NCI-H2227 treated with DMSO at 0.1 percent for 48 hours (cell line): ENCODE measurements at regions not wholly inside any gene's neighbourhood (a gene's known extent, or its start where the extent isn't known, plus 50 kb on each side); places are given as distances from the start of the nearest gene placed in this dataset.
"Not testable (repeated sequence)": the region's sequence is repeated elsewhere in the genome, so short reads cannot be mapped to it uniquely, and the experiment has no call there.

ENCODE experiments used
- DNase-seq: peaks from one replicate; lab custom pipeline; 2025; lab: John Stamatoyannopoulos, UW

- DNase-seq, result no peak
Observed at GRCh38 chr11:109680127-109680526, 258.1 kb downstream of the C11orf87 start.

GRCh38 chr11:109682788-109683187 lies 260.8 kb downstream of the C11orf87 start:
- DNase-seq, result not testable (repeated sequence)

- DNase-seq, result no peak
Observed at GRCh38 chr11:109695696-109696095, 273.7 kb downstream of the C11orf87 start.

- DNase-seq, result no peak
Observed at GRCh38 chr11:109696191-109696897, 274.4 kb downstream of the C11orf87 start.

GRCh38 chr11:109697140-109697843 lies 275.3 kb downstream of the C11orf87 start:
- DNase-seq, result no peak

GRCh38 chr11:109698237-109698636 lies 276.2 kb downstream of the C11orf87 start:
- DNase-seq, result no peak

- DNase-seq, result no peak
Observed at GRCh38 chr11:109704432-109704831, 282.4 kb downstream of the C11orf87 start.

- DNase-seq, result no peak
Observed at GRCh38 chr11:109706945-109707344, 285.0 kb downstream of the C11orf87 start.

- no peak for DNase-seq
Observed at GRCh38 chr11:109707411-109707810, 285.4 kb downstream of the C11orf87 start.

GRCh38 chr11:109708184-109708583 lies 286.2 kb downstream of the C11orf87 start:
- DNase-seq, result no peak

- DNase-seq, result not testable (repeated sequence)
Observed at GRCh38 chr11:109714444-109714843, 292.5 kb downstream of the C11orf87 start.

GRCh38 chr11:109715424-109715823 lies 293.4 kb downstream of the C11orf87 start:
- DNase-seq, result not testable (repeated sequence)

GRCh38 chr11:109726061-109726460 lies 304.1 kb downstream of the C11orf87 start:
- DNase-seq, result no peak

GRCh38 chr11:109728056-109728455 lies 306.1 kb downstream of the C11orf87 start:
- DNase-seq, result no peak

GRCh38 chr11:109729761-109730160 lies 307.8 kb downstream of the C11orf87 start:
- DNase-seq, result no peak

GRCh38 chr11:109730669-109731068 lies 308.7 kb downstream of the C11orf87 start:
- no peak for DNase-seq

- DNase-seq, result no peak
Observed at GRCh38 chr11:109731451-109731850, 309.5 kb downstream of the C11orf87 start.

GRCh38 chr11:109733245-109733644 lies 311.3 kb downstream of the C11orf87 start:
- no peak for DNase-seq

- no peak for DNase-seq
Observed at GRCh38 chr11:109734566-109734965, 312.6 kb downstream of the C11orf87 start.

GRCh38 chr11:109735128-109735527 lies 313.1 kb downstream of the C11orf87 start:
- DNase-seq, result no peak

- DNase-seq, result no peak
Observed at GRCh38 chr11:109739379-109739778, 317.4 kb downstream of the C11orf87 start.

GRCh38 chr11:109745996-109746625 lies 324.1 kb downstream of the C11orf87 start:
- no peak for DNase-seq

GRCh38 chr11:109747839-109748238 lies 325.8 kb downstream of the C11orf87 start:
- no peak for DNase-seq
